GM23338 (cell line): ENCODE measurements at regions not wholly inside any gene's neighbourhood (a gene's known extent, or its start where the extent isn't known, plus 50 kb on each side); places are given as distances from the start of the nearest gene placed in this dataset.
A peak's percentile ranks its signal among the peaks of the same experiment; 100 is the strongest.

Experiments used
- ATAC-seq: fragments of 200-7000 bp; cut with Tn5 transposase; 3 replicates; pipeline ENCODE4 v1.9.1; 2020
- DNase-seq: peaks from one replicate; pipeline ENCODE4 v3.0.0-alpha.2; 2015; ENCODE audit warnings: low spot score
- H2AFZ ChIP-seq: fragments of 200-600 bp; sonication (generic); 2 replicates; pipeline ENCODE4 v1.8.0; 2016; ENCODE audit warnings: antibody characterized with exemption, mild to moderate bottlenecking, moderate library complexity
- H3F3A ChIP-seq: fragments of 200-600 bp; sonication (generic); replicated peaks from 2 replicates; pipeline ENCODE4 v1.8.0; 2017; ENCODE audit warnings: antibody characterized with exemption, mixed run types, low read depth
- H3K27ac ChIP-seq: fragments of 200-600 bp; sonication (generic); 2 replicates; pipeline ENCODE4 v1.6.1; 2016; ENCODE audit warnings: low read depth
- H3K27me3 ChIP-seq: fragments of 200-600 bp; sonication (generic); 2 replicates; pipeline ENCODE4 v1.8.0; 2016; ENCODE audit warnings: mild to moderate bottlenecking, mixed run types, moderate library complexity; ENCODE audit not compliant: insufficient read depth
- H3K36me3 ChIP-seq: fragments of 200-600 bp; sonication (generic); 2 replicates; pipeline ENCODE4 v1.8.0; 2016; ENCODE audit warnings: mild to moderate bottlenecking; ENCODE audit not compliant: insufficient read depth
- H3K4me1 ChIP-seq: fragments of 200-600 bp; sonication (generic); 2 replicates; pipeline ENCODE4 v1.8.0; 2016; ENCODE audit warnings: mild to moderate bottlenecking, moderate library complexity; ENCODE audit not compliant: insufficient read depth
- H3K4me2 ChIP-seq: fragments of 200-600 bp; sonication (generic); 2 replicates; pipeline ENCODE4 v1.7.1; 2017; ENCODE audit warnings: mixed run types
- H3K4me3 ChIP-seq: fragments of 200-600 bp; sonication (generic); 2 replicates; pipeline ENCODE4 v1.6.1; 2016; ENCODE audit warnings: mixed run types
- H3K79me2 ChIP-seq: fragments of 200-600 bp; sonication (generic); replicated peaks from 2 replicates; pipeline ENCODE4 v1.8.0; 2017; ENCODE audit warnings: mild to moderate bottlenecking; ENCODE audit not compliant: insufficient read depth
- H3K9me2 ChIP-seq: fragments of 200-600 bp; sonication (generic); 2 replicates; pipeline ENCODE4 v1.8.0; 2017; ENCODE audit not compliant: insufficient read depth
- H4K20me1 ChIP-seq: fragments of 200-600 bp; sonication (generic); replicated peaks from 2 replicates; pipeline ENCODE4 v1.8.0; 2017; ENCODE audit warnings: mild to moderate bottlenecking; ENCODE audit not compliant: insufficient read depth
- H3K27ac Mint-ChIP-seq: 2 replicates; pipeline ENCODE4 v1.8.0; 2020; ENCODE audit warnings: inconsistent platforms, mild to moderate bottlenecking, moderate library complexity, mixed read lengths
- H3K27me3 Mint-ChIP-seq: 3 replicates; pipeline ENCODE4 v1.8.0; 2022; ENCODE audit warnings: low read depth, mild to moderate bottlenecking, moderate library complexity, mixed read lengths, inconsistent platforms; ENCODE audit not compliant: insufficient read depth, poor library complexity
- H3K36me3 Mint-ChIP-seq: 3 replicates; pipeline ENCODE4 v1.8.0; 2021; ENCODE audit warnings: low read depth, mild to moderate bottlenecking, inconsistent platforms, moderate library complexity, mixed read lengths
- H3K4me1 Mint-ChIP-seq: 3 replicates; pipeline ENCODE4 v1.8.0; 2020; ENCODE audit warnings: mild to moderate bottlenecking, inconsistent platforms, mixed read lengths
- H3K4me3 Mint-ChIP-seq: 3 replicates; pipeline ENCODE4 v1.8.0; 2021; ENCODE audit warnings: moderate library complexity, mild to moderate bottlenecking, inconsistent platforms, mixed read lengths
- H3K9me3 Mint-ChIP-seq: 3 replicates; pipeline ENCODE4 v1.8.0; 2020; ENCODE audit warnings: moderate library complexity, mild to moderate bottlenecking, inconsistent platforms, mixed read lengths
- CREB1 ChIP-seq: fragments of 250-450 bp; sonication (Bioruptor Pico); IDR thresholded peaks from 2 replicates; pipeline ENCODE4 v1.5.0; 2020; ENCODE audit warnings: low read depth, mild to moderate bottlenecking, moderate library complexity
- CTCF ChIP-seq, 2 experiments: fragments of 200-600 bp in 1 of 2; sonication (generic) in 1 of 2; conservative IDR thresholded peaks; 2 replicates each; pipeline versions ENCODE4 v1.5.1 to v1.6.1; 2016 to 2017; ENCODE audit warnings: antibody characterized with exemption in 2 of 2, low read depth in 2 of 2, mild to moderate bottlenecking in 2 of 2, moderate library complexity in 1 of 2
- EZH2 ChIP-seq: fragments of 200-600 bp; sonication (generic); IDR thresholded peaks from one replicate; pipeline ENCODE4 v1.8.0; 2017; ENCODE audit warnings: antibody characterized with exemption, mild to moderate bottlenecking, low read depth; ENCODE audit not compliant: unreplicated experiment
- EZH2phosphoT487 ChIP-seq: fragments of 200-600 bp; sonication (generic); IDR thresholded peaks from one replicate; pipeline ENCODE4 v1.8.1; 2018; ENCODE audit warnings: antibody characterized with exemption; ENCODE audit not compliant: unreplicated experiment
- NANOG ChIP-seq: IDR thresholded peaks from 2 replicates; pipeline ENCODE4 v1.6.1; 2016; ENCODE audit warnings: antibody characterized with exemption, borderline replicate concordance
- POLR2AphosphoS5 ChIP-seq: IDR thresholded peaks from 2 replicates; pipeline ENCODE4 v1.6.1; 2016; ENCODE audit warnings: antibody characterized with exemption, low read depth
- REST ChIP-seq: IDR thresholded peaks from one replicate; pipeline ENCODE4 v1.6.1; 2018; ENCODE audit warnings: antibody characterized with exemption; ENCODE audit not compliant: unreplicated experiment
- ZNF114 ChIP-seq: fragments of 250-450 bp; sonication (Bioruptor Pico); IDR thresholded peaks from 2 replicates; pipeline ENCODE4 v1.5.0; 2020; ENCODE audit warnings: mild to moderate bottlenecking, moderate library complexity
- ZNF462 ChIP-seq: fragments of 250-450 bp; sonication (Bioruptor Pico); IDR thresholded peaks from 2 replicates; pipeline ENCODE4 v1.5.0; 2020; ENCODE audit warnings: mild to moderate bottlenecking, moderate library complexity

GRCh38 chr18:56541340-56541739 lies 97.1 kb downstream of the TXNL1 start:
- Histone ChIP-seq H3K27me3 (no peaks in the 10 kb centered on the region), H3K27ac (no peak overlapping the region), H3K4me1 (peaks cover 6% of the 10 kb centered on the region; the same call in 1 of the 2 replicates), H3K9me2 (no peaks in the 10 kb centered on the region), H3K4me2 (peak overlapping the region; percentile 15; the same call in 1 of the 2 replicates), H3K79me2 (no peaks in the 10 kb centered on the region), H2AFZ (peak overlapping the region; percentile 84), H4K20me1 (no peaks in the 10 kb centered on the region), H3K4me3 (no peak overlapping the region), H3F3A (no peaks in the 10 kb centered on the region), H3K36me3 (no peaks in the 10 kb centered on the region)
- H3K36me3 Mint-ChIP-seq, result no peaks in the 10 kb centered on the region
- H3K4me1 Mint-ChIP-seq, result peaks cover 5% of the 10 kb centered on the region; the same call in 1 of the 3 replicates
- TF ChIP-seq CTCF (conservative IDR thresholded peaks at IDR 0.05; ENCODE audit: low read depth in 2 of 2) (no peak), POLR2AphosphoS5 (no peak), ZNF114 (no peak), NANOG (no peak), EZH2phosphoT487 (no peak), ZNF462 (CRISPR knock-in tag) (no peak), CREB1 (CRISPR knock-in tag) (no peak), REST (no peak), EZH2 (no peak)
- no peaks in the 10 kb centered on the region for H3K9me3 Mint-ChIP-seq
- no peak overlapping the region for H3K27ac Mint-ChIP-seq
- ATAC-seq (no peak), DNase-seq (no peak)
- peaks cover 3% of the 10 kb centered on the region for H3K27me3 Mint-ChIP-seq
- no peak overlapping the region for H3K4me3 Mint-ChIP-seq
